Esophagus mucosa (tissue), 1 donor: ENCODE measurements at regions not wholly inside any gene's neighbourhood (a gene's known extent, or its start where the extent isn't known, plus 50 kb on each side); places are given as distances from the start of the nearest gene placed in this dataset.
"Not testable (repeated sequence)": the region's sequence is repeated elsewhere in the genome, so short reads cannot be mapped to it uniquely, and the experiment has no call there.

ENCODE experiments used
- ATAC-seq: fragments of 200-7000 bp; cut with Tn5 transposase; one replicate; pipeline ENCODE4 v1.9.1; 2020
- donor health status: DM: yes; HTN: yes; CAD: no.

- ATAC-seq = no peak
These were observed 64.8 kb upstream of the TBC1D3K start for GRCh38 chr17:37859451-37859850.

GRCh38 chr17:37858391-37858790 is 65.8 kb upstream of the TBC1D3K start:
- ATAC-seq = not testable (repeated sequence)

GRCh38 chr17:37856245-37856644 is 68.0 kb upstream of the TBC1D3K start:
- no peak for ATAC-seq

- no peak for ATAC-seq
These were observed 74.6 kb upstream of the TBC1D3K start for GRCh38 chr17:37849617-37849972.

- ATAC-seq = peak; percentile 62
These were observed 75.3 kb upstream of the TBC1D3K start for GRCh38 chr17:37848690-37849616.

GRCh38 chr17:37847811-37848331 is 76.3 kb upstream of the TBC1D3K start:
- ATAC-seq = no peak

GRCh38 chr17:37847102-37847501 is 77.1 kb upstream of the TBC1D3K start:
- ATAC-seq = no peak

- no peak for ATAC-seq
These were observed 79.3 kb upstream of the TBC1D3K start for GRCh38 chr17:37844977-37845293.

- peak; percentile 60 for ATAC-seq
These were observed 79.8 kb upstream of the TBC1D3K start for GRCh38 chr17:37844158-37844976.

GRCh38 chr17:37842401-37842800 is 81.8 kb upstream of the TBC1D3K start:
- no peak for ATAC-seq

GRCh38 chr17:37841232-37841631 is 83.0 kb upstream of the TBC1D3K start:
- ATAC-seq = no peak

- no peak for ATAC-seq
These were observed 83.6 kb upstream of the TBC1D3K start for GRCh38 chr17:37840576-37840975.

GRCh38 chr17:37839196-37839978 is 84.8 kb upstream of the TBC1D3K start:
- no peak for ATAC-seq

GRCh38 chr17:37838276-37838675 is 85.9 kb upstream of the TBC1D3K start:
- ATAC-seq = no peak

GRCh38 chr17:37836593-37836992 is 87.6 kb upstream of the TBC1D3K start:
- no peak for ATAC-seq

- no peak for ATAC-seq
These were observed 89.3 kb upstream of the HNF1B start for GRCh38 chr17:37834168-37834567.

- ATAC-seq = no peak
These were observed 88.5 kb upstream of the HNF1B start for GRCh38 chr17:37833237-37833859.

GRCh38 chr17:37831986-37832385 is 87.1 kb upstream of the HNF1B start:
- ATAC-seq = no peak

- ATAC-seq = no peak
These were observed 86.6 kb upstream of the HNF1B start for GRCh38 chr17:37831492-37831891.

- no peak for ATAC-seq
These were observed 85.5 kb upstream of the HNF1B start for GRCh38 chr17:37830151-37830993.

- no peak for ATAC-seq
These were observed 84.8 kb upstream of the HNF1B start for GRCh38 chr17:37829592-37830123.
